AG10803 (cell line): ENCODE measurements at regions not wholly inside any gene's neighbourhood (a gene's known extent, or its start where the extent isn't known, plus 50 kb on each side); places are given as distances from the start of the nearest gene placed in this dataset.

Experiments
- DNase-seq: peaks from one replicate; pipeline ENCODE4 v3.0.0; 2010; ENCODE audit warnings: low read depth
- H3K4me3 ChIP-seq: 2 replicates; pipeline ENCODE4 v1.5.1; 2011; ENCODE audit warnings: mild to moderate bottlenecking, low read length, control low read depth
- TF ChIP-seq, protein P1 (sequence below): conservative IDR thresholded peaks from 2 replicates; pipeline ENCODE4 v1.5.1; 2011; ENCODE audit warnings: mild to moderate bottlenecking, low read length, control low read depth, inconsistent platforms

DNA sequence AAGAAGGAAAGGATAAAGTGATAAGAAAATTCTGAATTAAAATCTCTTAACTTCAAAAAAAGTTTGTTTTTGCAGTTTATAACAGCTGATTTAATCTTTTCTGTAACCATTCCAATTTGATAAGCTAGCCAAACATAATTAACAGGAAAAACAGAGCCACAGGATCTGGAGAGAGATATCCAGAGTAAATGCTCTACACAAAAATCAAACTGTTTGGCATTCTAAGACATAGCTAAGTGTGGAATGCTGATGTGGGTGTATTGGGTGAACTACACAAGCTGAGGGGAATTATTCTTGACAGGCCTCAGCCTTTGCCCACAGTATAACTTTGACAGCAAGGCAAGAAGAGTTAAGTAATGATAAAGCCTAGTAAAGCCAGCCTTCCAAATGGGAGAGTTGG lies 184.8 kb downstream of the GABRG1 start:
- no peak for DNase-seq

DNA sequence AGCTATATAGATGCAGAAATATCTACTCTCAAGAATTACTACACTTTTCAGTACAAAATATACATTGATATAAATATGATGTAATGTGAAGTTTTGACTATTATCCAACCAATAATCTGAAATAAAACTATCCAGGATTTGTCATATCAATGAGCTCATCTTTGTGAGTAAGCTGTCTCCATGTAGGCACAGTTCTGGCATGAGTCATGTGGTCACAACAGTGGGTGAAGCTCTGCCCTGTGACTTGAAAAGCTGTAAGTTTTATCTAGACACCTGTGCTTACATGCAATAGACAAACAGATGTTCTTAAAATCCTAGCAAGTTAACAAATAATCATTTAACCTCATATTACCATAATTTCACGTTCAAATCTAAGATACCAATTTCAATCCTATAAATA lies 192.7 kb downstream of the GABRG1 start:
- DNase-seq, result no peak
- no peak overlapping the region for H3K4me3 ChIP-seq
- TF ChIP-seq, protein P1, sequence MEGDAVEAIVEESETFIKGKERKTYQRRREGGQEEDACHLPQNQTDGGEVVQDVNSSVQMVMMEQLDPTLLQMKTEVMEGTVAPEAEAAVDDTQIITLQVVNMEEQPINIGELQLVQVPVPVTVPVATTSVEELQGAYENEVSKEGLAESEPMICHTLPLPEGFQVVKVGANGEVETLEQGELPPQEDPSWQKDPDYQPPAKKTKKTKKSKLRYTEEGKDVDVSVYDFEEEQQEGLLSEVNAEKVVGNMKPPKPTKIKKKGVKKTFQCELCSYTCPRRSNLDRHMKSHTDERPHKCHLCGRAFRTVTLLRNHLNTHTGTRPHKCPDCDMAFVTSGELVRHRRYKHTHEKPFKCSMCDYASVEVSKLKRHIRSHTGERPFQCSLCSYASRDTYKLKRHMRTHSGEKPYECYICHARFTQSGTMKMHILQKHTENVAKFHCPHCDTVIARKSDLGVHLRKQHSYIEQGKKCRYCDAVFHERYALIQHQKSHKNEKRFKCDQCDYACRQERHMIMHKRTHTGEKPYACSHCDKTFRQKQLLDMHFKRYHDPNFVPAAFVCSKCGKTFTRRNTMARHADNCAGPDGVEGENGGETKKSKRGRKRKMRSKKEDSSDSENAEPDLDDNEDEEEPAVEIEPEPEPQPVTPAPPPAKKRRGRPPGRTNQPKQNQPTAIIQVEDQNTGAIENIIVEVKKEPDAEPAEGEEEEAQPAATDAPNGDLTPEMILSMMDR, result no peak

More for the DNA sequence above, 184.8 kb downstream of the GABRG1 start:
- no peak overlapping the region for H3K4me3 ChIP-seq
- TF ChIP-seq, protein P1, result no peak

DNA sequence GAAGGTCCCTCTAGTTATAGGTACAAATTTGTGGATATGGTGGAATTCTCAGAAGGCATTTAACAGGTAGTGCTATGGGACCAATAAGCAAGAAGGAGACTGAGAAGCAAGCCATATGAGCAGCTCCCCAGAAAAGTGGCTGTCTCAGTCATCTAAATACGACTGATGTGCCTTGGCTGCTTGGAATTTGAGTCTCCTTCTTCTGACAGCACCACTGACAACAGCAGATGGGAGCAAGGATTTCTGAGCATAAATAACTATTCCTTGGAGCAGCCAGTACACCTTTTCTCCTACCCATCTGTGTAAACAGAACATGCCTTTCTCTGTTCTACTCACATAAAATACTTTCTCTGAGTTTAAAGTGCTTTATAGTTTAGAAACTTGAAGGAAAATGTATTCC lies 196.2 kb downstream of the GABRG1 start:
- no peak for DNase-seq
- TF ChIP-seq, protein P1, result no peak
- H3K4me3 ChIP-seq, result no peak overlapping the region

DNA sequence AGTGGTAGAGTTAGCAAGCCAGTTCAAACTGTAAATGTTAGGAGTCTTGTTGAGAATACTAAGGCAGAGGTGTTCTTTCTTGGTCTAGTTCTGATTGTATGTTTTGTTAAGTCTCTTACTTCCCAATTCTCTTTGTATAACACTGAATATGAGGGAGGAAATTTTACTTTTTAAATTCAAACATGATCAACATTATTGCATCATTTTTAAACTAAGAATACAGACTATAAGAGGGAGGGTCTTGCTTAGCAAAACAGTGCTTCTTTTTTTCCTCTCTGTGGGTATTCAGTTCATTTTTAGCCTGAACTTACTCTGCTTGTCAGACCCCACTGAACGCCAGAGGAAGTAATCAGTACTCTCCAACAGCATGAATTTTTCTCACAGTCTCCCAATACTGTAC lies 198.0 kb downstream of the GABRG1 start:
- TF ChIP-seq, protein P1, result no peak
- DNase-seq, result no peak
- H3K4me3 ChIP-seq, result no peak overlapping the region

DNA sequence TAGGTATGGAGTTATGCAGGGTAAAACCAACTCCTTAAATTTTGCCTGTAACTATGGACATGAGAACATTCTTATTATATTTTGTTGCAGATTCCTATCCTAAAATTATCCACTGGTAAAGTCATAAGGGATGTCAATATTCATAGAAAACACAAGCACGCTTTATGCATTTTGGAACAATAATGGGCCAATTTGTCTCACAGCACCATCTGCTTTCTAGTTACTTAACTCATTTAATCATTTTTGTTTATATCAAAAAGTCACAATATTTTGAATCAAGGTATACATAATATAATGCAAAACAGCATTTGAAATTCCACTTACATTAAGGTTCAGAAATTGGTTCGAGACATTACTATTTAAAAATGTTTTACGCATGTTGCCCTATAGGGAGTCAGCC lies 203.0 kb downstream of the GABRG1 start:
- H3K4me3 ChIP-seq, result no peak overlapping the region
- TF ChIP-seq, protein P1, result no peak
- no peak for DNase-seq

DNA sequence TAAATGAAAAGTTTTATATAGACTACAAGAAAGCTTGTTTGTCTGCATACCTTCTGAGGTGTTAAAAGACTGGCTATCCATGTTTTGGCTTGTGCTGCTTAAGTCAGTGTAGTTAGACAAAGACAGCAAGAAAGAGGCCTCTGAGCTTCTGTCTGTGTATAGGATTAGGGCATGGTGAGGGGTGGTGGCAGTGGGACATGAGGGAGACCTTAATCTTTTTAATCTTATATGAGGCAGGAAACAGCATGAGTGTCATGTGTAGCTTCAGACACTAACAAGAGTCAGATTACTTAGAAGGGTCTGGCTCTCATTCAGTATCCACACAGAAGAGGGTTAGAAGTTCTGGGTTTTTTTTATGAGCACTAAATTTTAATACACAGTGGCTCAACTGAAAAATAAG lies 213.3 kb downstream of the GABRG1 start:
- TF ChIP-seq, protein P1, result no peak
- no peak for DNase-seq
- no peak overlapping the region for H3K4me3 ChIP-seq

DNA sequence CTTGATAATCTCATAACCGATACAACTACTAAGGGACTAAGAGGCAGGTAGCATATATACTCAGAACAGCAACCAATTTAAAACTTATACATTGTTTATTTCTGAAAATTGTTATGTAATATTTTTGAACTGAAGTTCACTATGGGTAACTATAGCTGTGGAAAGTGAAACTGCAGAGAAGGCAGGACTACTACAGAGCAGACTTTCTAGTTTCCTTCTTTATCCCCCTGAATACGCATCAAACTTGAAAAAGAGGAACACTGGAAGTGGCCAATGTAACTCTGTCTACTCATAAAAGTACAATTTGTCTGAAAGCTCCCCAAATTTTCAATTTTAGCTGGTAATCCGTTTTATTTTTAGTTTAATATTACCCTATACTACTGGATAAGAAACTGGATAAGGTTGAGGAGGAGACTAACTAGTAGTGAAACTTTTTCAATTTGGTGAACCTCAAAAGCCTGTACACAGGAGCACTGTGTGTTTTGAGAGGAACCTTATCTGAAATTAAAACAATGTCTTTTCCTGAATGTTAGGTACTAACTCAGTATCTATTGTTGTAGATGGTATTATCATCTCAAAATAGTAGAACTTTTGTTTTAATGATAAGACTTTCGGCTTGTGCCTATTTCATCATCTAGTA lies 225.8 kb downstream of the GABRG1 start:
- H3K4me3 ChIP-seq, result no peak overlapping the region
- DNase-seq, result no peak
- TF ChIP-seq, protein P1, result no peak
